MM.1S (cell line): ENCODE measurements at regions not wholly inside any gene's neighbourhood (a gene's known extent, or its start where the extent isn't known, plus 50 kb on each side); places are given as distances from the start of the nearest gene placed in this dataset.
A peak's percentile ranks its signal among the peaks of the same experiment; 100 is the strongest.
"Not testable (repeated sequence)": the region's sequence is repeated elsewhere in the genome, so short reads cannot be mapped to it uniquely, and the experiment has no call there.

Source experiments
- DNase-seq: peaks from one replicate; pipeline ENCODE4 v3.0.0-alpha.2; 2015
- H2AFZ ChIP-seq: fragments of 300-600 bp; sonication (generic); 2 replicates; pipeline ENCODE4 v1.6.0; 2016; ENCODE audit warnings: antibody characterized with exemption, low read length
- H3F3A ChIP-seq: fragments of 300-600 bp; sonication (generic); 2 replicates; pipeline ENCODE4 v1.6.1; 2016; ENCODE audit warnings: mild to moderate bottlenecking, antibody characterized with exemption, low read length, moderate library complexity, mixed read lengths; ENCODE audit not compliant: insufficient read depth
- H3K27ac ChIP-seq: fragments of 300-600 bp; sonication (generic); 2 replicates; pipeline ENCODE4 v1.5.1; 2016; ENCODE audit warnings: mild to moderate bottlenecking, low read length
- H3K27me3 ChIP-seq: fragments of 300-600 bp; sonication (generic); replicated peaks from 2 replicates; pipeline ENCODE4 v1.6.0; 2016; ENCODE audit warnings: low read length; ENCODE audit not compliant: insufficient read depth
- H3K36me3 ChIP-seq: fragments of 300-600 bp; sonication (generic); replicated peaks from 2 replicates; pipeline ENCODE4 v1.6.1; 2016; ENCODE audit warnings: mild to moderate bottlenecking, low read length, mixed read lengths; ENCODE audit not compliant: insufficient read depth
- H3K4me1 ChIP-seq: fragments of 300-600 bp; sonication (generic); 2 replicates; pipeline ENCODE4 v1.6.1; 2016; ENCODE audit warnings: low read length, mixed read lengths
- H3K4me2 ChIP-seq: fragments of 300-600 bp; sonication (generic); 2 replicates; pipeline ENCODE4 v1.6.0; 2016; ENCODE audit warnings: low read depth, low read length
- H3K4me3 ChIP-seq: fragments of 300-600 bp; sonication (generic); 2 replicates; pipeline ENCODE4 v1.5.1; 2016; ENCODE audit warnings: low read length, mixed read lengths
- H3K79me2 ChIP-seq: fragments of 300-600 bp; sonication (generic); 2 replicates; pipeline ENCODE4 v1.6.1; 2016; ENCODE audit warnings: mixed run types, low read length, mixed read lengths
- H3K9ac ChIP-seq: fragments of 300-600 bp; sonication (generic); 2 replicates; pipeline ENCODE4 v1.6.1; 2016; ENCODE audit warnings: low read length, mixed read lengths
- H3K9me2 ChIP-seq: fragments of 300-600 bp; sonication (generic); replicated peaks from 2 replicates; pipeline ENCODE4 v1.6.1; 2016; ENCODE audit warnings: mild to moderate bottlenecking, low read length, mixed read lengths; ENCODE audit not compliant: insufficient read depth
- H3K9me3 ChIP-seq: fragments of 300-600 bp; sonication (generic); replicated peaks from 2 replicates; pipeline ENCODE4 v1.6.1; 2016; ENCODE audit warnings: mild to moderate bottlenecking, low read length, mixed read lengths; ENCODE audit not compliant: insufficient read depth
- H4K20me1 ChIP-seq: fragments of 300-600 bp; sonication (generic); 2 replicates; pipeline ENCODE4 v1.6.1; 2016; ENCODE audit warnings: mild to moderate bottlenecking, low read length, moderate library complexity, mixed read lengths; ENCODE audit not compliant: insufficient read depth
- EZH2 ChIP-seq: fragments of 300-600 bp; sonication (generic); optimal IDR thresholded peaks from 2 replicates; pipeline ENCODE3; 2017; ENCODE audit warnings: low read depth, mild to moderate bottlenecking, antibody characterized with exemption, low read length, mixed read lengths
- EZH2phosphoT487 ChIP-seq: fragments of 300-600 bp; sonication (generic); IDR thresholded peaks from 2 replicates; pipeline ENCODE4 v1.6.1; 2018; ENCODE audit warnings: antibody characterized with exemption, low read length
- TF ChIP-seq, protein P1 (sequence below): fragments of 300-600 bp; sonication (generic); IDR thresholded peaks from 2 replicates; pipeline ENCODE4 v1.5.1; 2016; ENCODE audit warnings: antibody characterized with exemption, low read length, mixed read lengths

DNA sequence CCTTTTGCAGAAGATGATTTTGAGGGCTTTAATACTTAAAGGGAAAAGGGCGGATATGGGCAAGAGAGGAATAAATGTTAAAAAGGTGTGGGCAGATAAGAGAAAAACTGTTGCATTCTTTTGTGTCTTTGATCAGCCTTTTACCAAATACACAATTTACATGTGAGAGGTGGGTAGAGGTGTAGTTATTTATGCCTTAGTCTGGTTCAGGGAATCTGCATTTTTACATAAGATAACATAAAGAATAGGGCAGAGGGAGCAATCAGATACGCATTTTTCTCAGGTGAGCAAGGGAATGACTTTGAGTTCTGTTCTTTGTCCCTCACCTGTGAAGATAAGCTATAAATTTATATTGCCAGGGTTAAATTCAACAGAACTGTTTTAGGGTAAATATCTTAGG is 708.4 kb upstream of the SLITRK1 start:
- no peaks in the 10 kb centered on the region for H3K36me3 ChIP-seq
- H3K27ac ChIP-seq = no peak overlapping the region
- H3K9ac ChIP-seq = no peak overlapping the region
- H3K4me2 ChIP-seq = no peak overlapping the region
- no peak for DNase-seq
- no peak for TF ChIP-seq EZH2
- H3K27me3 ChIP-seq = no peaks in the 10 kb centered on the region
- H3K4me3 ChIP-seq = no peak overlapping the region
- no peaks in the 10 kb centered on the region for H3K79me2 ChIP-seq
- no peaks in the 10 kb centered on the region for H3K9me2 ChIP-seq
- H3K4me1 ChIP-seq = no peaks in the 10 kb centered on the region
- H2AFZ ChIP-seq = no peak overlapping the region
- no peaks in the 10 kb centered on the region for H3F3A ChIP-seq
- no peaks in the 10 kb centered on the region for H3K9me3 ChIP-seq
- H4K20me1 ChIP-seq = no peaks in the 10 kb centered on the region

DNA sequence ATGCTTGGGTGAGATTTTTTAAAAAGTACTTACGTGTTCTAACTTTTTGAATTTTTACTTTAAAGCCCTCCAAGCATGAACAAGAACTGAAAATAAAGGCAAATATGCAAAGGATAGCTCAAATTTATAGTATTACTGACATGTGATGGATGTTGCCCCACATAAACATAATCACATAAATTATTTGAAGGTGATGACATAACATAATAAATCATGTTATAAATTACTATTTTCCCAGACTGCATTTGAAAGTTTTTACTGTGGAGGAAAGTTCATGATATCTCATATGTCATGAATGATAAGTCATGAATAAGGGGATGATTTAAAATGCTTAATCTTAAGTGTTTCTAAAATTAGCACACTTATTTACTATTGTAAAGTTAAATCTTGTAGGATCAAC is 705.7 kb upstream of the SLITRK1 start:
- no peaks in the 10 kb centered on the region for H3K9me3 ChIP-seq
- no peaks in the 10 kb centered on the region for H3K36me3 ChIP-seq
- no peaks in the 10 kb centered on the region for H3K79me2 ChIP-seq
- TF ChIP-seq EZH2 (no peak), EZH2phosphoT487 (no peak)
- TF ChIP-seq, protein P1, sequence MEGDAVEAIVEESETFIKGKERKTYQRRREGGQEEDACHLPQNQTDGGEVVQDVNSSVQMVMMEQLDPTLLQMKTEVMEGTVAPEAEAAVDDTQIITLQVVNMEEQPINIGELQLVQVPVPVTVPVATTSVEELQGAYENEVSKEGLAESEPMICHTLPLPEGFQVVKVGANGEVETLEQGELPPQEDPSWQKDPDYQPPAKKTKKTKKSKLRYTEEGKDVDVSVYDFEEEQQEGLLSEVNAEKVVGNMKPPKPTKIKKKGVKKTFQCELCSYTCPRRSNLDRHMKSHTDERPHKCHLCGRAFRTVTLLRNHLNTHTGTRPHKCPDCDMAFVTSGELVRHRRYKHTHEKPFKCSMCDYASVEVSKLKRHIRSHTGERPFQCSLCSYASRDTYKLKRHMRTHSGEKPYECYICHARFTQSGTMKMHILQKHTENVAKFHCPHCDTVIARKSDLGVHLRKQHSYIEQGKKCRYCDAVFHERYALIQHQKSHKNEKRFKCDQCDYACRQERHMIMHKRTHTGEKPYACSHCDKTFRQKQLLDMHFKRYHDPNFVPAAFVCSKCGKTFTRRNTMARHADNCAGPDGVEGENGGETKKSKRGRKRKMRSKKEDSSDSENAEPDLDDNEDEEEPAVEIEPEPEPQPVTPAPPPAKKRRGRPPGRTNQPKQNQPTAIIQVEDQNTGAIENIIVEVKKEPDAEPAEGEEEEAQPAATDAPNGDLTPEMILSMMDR = no peak
- no peak for DNase-seq
- no peaks in the 10 kb centered on the region for H3K4me1 ChIP-seq
- no peaks in the 10 kb centered on the region for H4K20me1 ChIP-seq
- no peaks in the 10 kb centered on the region for H3K9me2 ChIP-seq
- no peak overlapping the region for H2AFZ ChIP-seq
- no peaks in the 10 kb centered on the region for H3K27me3 ChIP-seq
- H3F3A ChIP-seq = no peaks in the 10 kb centered on the region
- H3K4me3 ChIP-seq = no peak overlapping the region
- no peak overlapping the region for H3K27ac ChIP-seq
- no peak overlapping the region for H3K9ac ChIP-seq
- H3K4me2 ChIP-seq = no peak overlapping the region

DNA sequence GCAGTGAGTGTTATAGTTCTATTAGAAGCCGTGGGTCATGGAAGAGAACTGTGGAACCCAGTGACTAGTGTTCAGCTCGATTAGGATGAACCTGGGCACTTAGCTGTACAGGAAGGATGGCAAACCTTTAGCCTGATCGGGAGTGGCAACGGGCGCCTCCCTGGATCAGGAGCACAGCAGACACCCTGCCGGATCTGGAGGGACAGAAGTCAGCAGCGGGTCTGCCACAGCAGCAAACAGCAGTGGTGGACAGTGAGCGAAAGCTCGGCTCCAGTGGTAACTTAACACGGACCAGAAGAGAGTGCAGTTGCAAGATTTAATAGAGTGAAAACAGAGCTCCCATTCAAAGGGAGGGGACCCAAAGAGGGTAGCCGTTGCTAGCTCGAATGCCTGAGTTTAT is 697.6 kb upstream of the SLITRK1 start:
- not testable (repeated sequence) for H4K20me1 ChIP-seq, H3K4me2 ChIP-seq, H3K27me3 ChIP-seq, H3K9ac ChIP-seq, H3K4me1 ChIP-seq, H3K79me2 ChIP-seq, H3K9me2 ChIP-seq, H3F3A ChIP-seq, H3K9me3 ChIP-seq, H3K27ac ChIP-seq, H3K4me3 ChIP-seq, DNase-seq, H3K36me3 ChIP-seq, H2AFZ ChIP-seq

DNA sequence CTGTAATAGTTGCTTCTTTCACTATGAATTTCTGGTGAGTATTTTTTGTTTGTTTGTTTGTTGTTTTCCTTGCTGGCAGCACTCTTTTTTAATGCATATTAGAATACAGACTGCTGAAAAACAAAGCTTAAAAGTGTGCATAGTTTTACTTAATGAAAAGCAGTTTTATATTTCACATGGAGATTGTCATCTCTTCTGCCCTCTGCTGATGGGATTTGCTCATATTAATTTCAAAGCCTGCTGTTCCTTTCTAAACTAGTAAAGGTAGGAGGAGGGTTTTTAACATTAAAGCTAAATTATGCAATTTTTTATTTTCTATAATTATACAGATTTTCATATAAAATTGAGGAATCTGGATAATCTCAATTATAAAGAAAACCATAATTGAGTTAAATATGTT is 692.6 kb upstream of the SLITRK1 start:
- Histone ChIP-seq H3K27me3 (no peaks in the 10 kb centered on the region), H3K9me3 (no peaks in the 10 kb centered on the region), H3K4me1 (peaks cover 4% of the 10 kb centered on the region; the same call in 1 of the 2 replicates), H3K27ac (no peak overlapping the region), H3K4me3 (no peak overlapping the region), H2AFZ (no peak overlapping the region), H3K36me3 (no peaks in the 10 kb centered on the region), H3K9me2 (no peaks in the 10 kb centered on the region), H3K79me2 (no peaks in the 10 kb centered on the region), H3K9ac (no peak overlapping the region), H4K20me1 (no peaks in the 10 kb centered on the region), H3K4me2 (no peak overlapping the region), H3F3A (no peaks in the 10 kb centered on the region)
- DNase-seq = peak; percentile 33
- TF ChIP-seq, protein P1 = peak; percentile 43
- no peak for TF ChIP-seq EZH2
- no peak for TF ChIP-seq EZH2phosphoT487
